CD1c-positive myeloid dendritic cell (primary cell): ENCODE measurements at regions not wholly inside any gene's neighbourhood (a gene's known extent, or its start where the extent isn't known, plus 50 kb on each side); places are given as distances from the start of the nearest gene placed in this dataset.
A peak's percentile ranks its signal among the peaks of the same experiment; 100 is the strongest.
"Not testable (repeated sequence)": the region's sequence is repeated elsewhere in the genome, so short reads cannot be mapped to it uniquely, and the experiment has no call there.

Experiments
- DNase-seq: peaks from one replicate; pipeline ENCODE4 v3.0.0-alpha.2; 2016; ENCODE audit errors: extremely low spot score

DNA sequence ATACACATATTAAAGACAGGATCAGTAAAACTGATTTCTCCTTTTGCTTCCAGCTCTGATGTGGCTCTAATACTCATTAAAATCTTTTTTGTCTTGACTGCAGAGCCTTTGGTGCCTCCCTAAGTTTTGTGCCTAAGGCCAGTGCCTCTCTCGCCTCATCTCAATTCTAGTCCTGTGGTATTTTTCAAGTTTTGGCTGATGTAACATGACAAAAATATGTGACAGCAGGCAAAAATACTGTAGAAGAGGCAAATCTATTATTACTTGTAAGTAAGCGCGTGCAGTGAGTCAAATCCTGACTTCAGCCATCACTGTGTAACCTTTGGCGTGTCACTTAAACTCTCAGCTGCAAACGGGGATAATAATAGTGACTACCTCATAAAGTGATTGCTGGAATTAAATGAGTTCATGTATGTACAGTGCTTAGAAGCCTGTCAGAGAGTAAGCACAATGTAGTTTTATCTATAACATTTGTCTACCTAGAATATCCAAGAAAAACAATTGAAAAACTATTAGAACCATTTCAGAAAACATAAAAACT lies 74.0 kb downstream of the MAB21L3 start:
- no peak for DNase-seq

DNA sequence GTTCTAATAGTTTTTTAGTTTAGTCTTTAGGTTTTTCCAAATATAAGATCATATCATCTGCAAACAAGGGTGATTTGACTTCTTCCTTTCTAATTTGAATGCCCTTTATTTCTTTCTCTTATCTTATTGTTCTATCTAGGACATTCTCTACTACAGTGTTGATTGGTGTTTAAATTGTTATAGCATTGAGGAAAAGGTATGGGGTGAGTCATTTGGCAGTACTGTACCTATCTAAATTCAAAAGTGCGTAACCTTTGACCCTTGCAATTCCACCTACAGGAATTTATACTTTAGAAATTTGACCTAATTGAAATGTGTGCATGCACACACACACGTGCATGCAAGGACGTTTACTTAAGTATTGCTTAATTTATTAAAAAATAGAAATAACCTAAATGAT lies 78.3 kb downstream of the MAB21L3 start:
- DNase-seq: no peak

DNA sequence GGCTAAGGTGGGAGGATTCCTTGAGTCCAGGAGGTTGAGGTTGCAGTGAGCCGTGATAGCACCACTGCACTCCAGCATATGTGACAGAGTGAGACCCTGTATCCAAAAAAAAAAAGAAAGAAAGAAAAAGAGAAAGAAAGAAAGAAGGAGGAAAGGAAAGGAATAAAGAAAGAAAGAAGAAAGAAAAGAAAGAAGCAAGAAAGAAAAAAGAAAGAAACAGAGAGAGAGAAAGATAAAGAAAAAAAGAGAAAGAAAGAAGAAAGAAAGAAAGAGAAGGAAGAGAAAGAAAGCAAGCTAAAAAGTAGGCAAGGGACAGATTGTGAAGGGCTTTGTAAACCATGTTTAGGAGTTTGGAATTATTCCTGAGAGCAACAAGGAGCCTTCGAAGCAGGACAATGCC lies 80.1 kb downstream of the MAB21L3 start:
- no peak for DNase-seq

DNA sequence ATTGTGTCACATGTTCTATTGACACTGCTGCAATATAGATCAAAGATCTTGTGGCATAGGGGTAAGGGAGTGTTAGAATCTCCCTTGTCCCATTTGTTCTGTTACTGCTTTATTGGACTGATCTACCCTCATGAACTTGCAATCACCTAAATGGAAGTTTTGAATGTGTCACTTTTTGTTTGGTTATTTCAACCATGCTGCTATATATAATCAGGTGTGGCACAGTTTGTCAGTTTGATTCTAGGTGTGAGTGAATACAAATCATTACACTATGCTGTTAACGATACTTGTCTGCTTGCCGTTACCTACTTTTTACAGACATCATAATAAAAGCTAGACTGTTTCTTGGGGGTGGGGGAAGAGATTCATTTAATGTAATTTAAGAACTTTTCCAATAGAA lies 82.6 kb downstream of the MAB21L3 start:
- no peak for DNase-seq

DNA sequence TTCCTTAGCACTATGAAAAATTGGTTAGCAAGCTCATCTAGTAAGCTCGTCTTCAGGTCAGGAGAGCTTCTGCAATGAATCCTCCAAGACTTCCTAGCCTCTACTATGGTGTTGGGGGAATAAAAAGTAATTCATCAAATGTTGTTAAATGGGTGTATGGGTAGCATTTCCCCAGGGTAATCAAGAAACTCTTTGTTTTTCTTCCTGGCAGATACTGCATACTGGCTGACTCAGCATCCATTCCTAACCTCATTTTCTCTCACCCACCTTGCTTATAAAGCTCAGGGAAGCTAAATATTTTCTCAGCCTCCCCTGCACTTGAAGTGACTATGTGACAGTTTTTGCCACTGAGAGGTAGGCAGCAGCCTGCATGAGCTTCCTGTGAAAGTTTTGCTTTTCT lies 83.4 kb downstream of the MAB21L3 start:
- no peak for DNase-seq

DNA sequence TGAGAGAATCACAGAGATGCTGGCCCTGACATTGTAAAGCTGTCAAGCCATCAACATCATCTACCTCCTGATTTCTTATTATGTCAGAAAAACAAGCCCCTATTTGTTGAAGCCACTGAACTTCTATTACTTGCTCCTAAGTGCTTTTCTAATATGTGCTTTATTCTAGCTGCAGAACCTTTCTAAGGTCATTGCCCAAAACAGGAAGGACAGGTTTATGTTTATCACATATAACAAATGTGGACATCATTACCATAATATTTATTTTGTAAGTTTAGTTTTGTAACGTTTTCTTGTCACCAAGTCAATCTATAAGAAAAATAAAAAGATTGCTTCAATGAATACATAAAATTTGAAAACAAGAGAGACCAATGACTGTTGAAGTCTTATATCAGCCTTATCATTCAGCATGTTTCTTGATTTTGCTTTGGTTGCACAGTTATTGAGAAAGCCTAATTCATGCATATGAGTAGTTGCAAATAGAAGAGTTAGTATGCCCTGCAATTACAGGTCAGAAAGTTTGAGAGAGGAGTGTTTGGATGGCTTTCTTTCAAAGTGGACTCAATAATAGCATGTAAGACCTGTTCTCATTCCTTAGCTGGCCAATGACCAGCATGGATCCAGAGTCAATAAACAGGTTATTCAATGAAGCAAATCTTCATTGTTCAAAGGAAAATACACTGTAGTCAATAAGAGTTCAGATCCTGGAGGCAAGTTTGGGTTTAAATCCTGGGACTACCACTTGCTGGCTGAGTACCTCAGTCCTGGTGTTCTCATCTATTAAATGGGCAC lies 84.1 kb downstream of the MAB21L3 start:
- no peak for DNase-seq

DNA sequence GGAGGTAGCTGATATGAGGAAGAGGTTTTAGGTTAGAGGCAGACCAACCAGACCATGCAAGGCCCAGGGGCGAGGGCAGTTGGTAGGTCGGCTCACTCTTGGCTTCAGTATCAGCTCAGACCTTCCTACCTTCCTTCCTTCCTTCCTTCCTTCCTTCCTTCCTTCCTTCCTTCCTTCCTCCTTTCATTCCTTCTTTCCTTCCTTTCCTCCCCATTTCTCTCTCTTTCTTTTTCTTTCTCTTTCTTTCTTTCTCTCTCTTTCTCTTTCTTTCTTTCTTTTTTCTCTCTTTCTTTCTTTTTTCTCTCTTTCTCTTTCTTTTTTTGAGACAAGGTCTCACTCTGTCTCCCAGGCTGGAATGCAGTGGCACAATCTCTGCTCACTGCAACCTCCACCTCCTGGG lies 89.1 kb downstream of the MAB21L3 start:
- DNase-seq: not testable (repeated sequence)

DNA sequence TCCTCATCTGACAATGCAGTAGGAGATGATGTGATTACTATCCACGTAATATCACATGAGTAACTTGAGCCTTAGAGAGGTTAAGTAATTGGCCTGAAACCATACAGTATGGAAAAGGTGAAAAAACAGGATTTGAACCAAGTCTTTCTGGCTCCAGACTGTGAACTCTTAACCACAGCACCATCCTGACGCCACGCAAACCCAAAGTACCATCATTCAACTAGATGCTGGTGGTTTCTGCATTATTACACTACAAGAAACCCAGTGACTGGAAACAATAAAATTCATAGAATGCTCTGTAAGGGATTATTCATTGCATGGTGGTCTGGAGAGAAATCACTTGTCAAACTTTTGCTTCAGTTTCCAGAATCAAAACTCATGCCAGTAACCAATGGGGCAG lies 90.7 kb downstream of the MAB21L3 start:
- DNase-seq: no peak

DNA sequence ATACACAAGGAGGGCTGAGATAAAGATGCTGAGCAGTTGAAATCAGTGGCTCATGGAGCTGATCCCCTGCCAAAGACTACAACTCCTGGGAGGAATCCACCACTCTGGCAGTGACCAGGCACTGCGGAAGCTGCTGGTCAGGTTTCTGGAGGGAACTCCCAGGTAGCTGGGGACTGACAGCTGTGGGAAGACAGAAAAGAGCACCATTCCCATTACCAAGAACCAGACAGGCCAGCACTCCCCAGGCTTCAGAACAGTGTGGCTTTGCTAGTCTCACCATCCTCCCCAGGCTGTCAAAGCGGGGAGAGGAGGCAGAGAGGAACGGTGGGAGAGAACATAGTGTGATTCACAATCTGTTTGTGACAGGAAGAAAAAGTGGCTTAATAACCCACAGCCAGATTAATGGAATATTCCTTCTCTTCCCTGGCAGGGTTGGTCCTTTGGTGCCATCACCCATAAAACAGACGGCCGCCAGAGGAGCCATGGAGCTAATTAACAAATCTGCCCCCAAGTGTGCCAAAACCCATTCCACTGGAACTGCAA lies 92.1 kb downstream of the MAB21L3 start:
- DNase-seq: no peak

DNA sequence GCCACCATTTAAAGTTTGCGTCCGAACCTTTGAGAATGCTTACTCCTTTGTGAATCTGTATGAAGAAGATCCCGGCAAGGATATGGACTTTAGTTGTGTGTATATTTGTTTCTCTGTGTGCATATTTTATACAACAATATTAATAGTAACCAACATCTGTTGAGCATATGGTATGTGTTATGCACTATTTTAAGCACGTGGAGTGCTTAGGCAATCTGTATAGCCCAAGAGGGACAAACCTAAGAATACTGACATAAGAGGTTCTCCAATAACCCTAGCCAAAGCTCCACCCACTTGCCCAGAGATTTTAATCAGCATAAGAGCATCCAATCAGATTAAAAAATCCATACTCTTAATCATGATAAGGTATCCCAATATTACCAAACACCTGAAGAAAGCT lies 92.7 kb downstream of the MAB21L3 start:
- DNase-seq: no peak

DNA sequence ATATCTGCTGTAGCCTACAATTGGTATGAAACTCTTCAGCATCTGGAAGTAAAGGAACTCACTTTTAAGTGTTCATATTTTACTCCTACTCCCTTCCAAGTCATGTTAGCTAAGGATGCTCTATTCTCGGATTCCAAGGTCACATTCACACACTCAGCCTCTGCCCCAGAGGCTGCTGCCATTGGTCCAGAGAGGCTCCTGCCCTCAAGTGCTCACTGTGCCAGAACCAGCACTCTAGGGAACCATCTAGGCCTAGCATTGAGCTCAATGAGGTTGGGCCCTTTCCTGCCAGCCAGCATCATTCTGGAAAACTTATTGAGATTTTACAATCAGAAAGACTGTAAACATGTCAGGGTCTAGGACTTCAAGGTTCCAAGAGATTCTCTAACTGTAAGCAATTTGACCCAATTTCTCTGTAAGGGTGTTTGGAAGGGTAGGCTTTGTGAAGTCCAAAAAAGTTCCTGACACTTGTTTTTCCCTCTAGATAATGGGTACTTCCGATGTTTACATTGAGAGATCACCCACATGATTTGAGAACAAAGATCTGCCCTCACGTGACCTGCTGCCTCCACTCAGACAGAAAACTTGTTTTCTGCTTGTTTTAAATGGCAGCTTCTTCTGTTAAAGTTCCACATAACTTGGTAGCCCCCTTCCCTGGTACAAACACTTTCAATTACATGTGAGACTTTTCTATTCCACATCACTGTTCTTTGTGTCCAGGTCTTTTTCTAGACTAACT lies 94.9 kb downstream of the MAB21L3 start:
- no peak for DNase-seq

DNA sequence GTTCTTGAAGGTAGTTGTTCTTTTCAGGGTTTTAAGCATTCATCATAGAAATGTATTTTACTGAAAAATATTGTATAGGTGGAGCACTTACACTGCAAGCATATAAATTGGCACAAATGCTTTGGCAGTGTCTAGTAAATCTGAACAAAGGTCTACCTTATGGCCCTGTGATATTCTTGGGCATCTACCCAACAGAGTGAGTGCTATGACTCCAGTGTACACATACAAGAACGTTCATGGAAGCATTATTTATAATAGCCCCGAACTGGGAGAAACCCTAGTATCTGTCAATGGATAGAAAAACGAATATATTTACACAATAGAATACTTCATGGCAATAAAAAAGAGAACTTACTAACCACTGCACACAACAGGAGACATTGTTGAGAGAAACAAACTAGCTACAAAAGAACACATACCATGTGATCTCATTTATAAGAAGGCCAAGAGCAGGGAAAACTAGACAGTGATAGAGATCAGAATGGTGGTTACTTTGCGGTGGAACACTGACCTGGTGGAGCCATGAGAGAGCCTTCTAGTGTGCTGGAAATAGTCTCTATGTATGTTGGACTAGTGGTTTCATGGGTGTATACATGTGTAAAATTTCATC lies 96.0 kb downstream of the MAB21L3 start:
- no peak for DNase-seq

DNA sequence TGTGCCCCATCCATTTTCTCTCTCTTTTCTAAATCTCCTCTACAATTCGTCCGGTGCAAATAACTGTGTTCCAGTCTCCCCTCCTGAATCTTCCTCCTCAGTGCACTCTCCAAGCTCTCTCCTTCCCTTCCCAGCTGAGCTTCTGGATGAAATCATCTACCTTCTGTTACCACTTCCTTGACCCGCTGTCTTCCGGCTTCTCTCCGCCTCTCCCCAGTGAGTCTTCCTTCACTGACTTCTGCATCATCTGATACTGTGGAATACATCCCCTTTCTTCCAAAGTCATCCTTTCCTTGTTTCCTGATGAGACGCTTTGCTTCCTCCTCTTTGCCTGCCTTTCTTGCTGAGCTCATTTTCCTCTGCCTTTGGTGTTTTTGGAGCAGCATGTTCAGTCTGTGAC lies 96.9 kb downstream of the MAB21L3 start:
- DNase-seq: no peak

DNA sequence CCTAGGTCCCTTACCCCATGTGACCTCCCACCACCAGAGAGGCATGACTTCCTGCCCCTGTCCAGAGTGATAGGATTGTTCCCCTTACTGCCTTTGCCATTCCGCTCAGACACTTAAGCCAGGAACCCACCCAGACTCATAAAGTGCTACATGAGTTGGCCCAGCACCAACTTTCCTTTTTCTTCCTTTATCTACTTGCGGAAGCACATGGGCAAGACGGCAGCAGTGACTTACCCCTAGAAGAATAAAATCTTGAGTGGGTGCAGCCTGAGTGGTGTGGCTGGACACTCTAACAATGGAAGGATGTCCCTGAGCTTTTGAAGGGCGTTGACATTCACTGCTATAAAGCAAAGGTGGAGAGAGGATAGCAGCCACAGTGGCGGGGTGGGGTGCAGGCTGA lies 100.1 kb downstream of the MAB21L3 start:
- no peak for DNase-seq

DNA sequence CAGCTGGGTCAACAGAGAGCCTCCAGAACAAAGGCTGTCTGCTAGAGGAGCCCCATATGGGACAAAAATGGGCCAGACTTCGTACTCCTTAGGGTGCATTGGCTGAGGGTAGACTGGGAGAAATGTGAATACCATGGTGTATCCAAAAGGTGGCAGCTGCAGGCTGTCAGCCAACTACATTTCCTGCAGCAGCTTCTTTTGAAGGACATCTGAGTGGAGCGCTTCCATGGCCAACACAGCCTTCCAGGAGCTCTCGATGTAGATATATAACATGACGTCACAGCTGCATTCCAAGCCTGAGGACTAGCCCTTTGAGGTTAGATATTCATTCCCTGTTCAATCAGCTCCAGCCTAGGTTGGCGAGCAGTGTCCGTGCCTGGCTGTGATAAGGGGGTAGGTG lies 107.7 kb downstream of the MAB21L3 start:
- DNase-seq: no peak

DNA sequence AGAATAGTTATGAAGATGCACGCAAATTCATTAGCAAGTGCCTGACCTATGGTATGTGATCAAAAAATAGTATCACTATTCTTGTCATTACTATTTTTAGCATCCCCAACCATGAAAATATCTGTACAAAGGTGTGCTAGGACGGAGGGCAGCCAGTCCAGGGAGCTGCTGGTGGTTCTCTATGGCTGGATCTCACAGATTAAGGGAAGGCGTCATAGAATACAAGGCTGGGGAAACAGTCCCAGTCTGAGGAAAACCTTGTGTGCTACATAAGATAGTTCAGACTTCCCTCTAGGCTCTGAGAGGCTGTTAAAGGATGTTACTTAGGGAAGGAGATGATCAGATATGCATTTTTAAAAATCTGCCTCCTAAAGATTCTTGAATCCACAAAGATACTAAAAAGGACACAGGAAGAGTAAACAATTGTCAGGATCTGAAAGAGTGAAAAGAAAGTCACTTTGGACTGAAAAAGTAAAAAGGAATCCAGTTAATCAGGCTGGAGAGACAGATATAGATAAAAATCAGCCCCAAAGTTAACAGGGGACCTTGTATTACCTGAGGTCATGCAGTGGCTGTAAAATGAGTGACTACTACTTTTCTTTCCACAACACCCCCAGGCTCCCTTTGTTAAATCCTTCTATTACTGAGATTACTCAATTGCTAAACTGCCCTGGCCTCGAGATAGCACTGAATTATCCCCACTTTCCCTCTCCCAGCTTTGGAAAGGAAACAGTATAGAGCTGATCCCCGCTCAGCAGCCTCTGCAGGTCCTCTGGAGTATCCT lies 108.6 kb downstream of the MAB21L3 start:
- no peak for DNase-seq

DNA sequence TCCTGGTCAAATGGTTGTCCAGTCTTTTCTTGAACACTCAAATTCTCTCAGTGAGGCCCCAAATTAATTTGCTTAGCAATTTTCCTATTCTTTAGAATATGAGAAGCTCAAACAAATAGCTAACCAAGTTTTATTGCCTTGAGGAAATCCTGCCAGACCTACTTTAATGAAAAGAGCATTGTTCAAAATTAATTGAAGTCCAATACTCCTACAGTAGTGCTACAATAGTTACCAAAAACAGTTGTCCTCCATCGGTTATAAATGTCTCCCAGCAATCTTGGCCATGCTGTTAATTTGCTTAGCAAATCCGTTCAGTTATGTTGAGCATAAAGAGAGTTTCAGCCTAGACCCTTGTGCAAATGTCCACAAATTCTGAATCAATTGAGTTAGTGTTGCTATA lies 112.9 kb downstream of the MAB21L3 start:
- DNase-seq: no peak

DNA sequence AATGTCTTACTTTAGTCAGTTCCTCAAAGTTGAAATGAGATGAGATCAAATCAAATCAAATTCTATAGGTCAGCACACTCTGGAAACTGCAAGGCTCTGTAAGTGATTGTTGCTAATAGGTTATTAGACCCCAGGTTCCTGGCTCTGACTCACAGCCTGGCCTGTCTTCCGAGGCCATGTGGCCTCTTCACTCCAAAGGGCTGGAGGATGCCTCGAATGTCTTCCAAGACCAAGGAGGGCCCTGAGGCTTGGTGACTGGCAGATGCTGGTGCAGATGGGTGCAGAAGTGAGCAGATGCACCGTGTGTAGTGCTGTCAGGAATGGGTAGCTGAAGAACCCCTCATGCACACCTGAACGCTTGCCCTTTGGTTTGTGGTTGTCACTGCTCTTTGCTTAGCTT lies 113.4 kb downstream of the MAB21L3 start:
- no peak for DNase-seq

DNA sequence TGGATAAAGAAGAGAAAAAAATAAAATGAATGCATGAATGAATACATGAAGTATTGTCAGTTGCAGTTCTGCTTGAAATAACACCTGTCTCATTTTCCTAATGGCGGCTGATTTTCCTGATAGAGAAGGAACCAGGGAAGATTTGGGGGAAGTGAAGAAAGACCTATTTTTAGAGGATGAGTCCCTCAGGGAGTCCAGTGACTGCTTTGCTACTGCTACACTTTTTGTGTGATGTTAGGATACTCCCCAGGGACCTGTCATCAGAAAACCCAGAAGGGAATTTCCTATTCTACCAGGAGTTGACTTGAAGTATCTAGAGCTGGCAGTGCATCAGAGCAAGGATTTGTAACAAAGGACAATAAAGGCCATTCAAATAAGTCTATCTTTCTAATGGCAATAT lies 114.8 kb downstream of the MAB21L3 start:
- DNase-seq: no peak

DNA sequence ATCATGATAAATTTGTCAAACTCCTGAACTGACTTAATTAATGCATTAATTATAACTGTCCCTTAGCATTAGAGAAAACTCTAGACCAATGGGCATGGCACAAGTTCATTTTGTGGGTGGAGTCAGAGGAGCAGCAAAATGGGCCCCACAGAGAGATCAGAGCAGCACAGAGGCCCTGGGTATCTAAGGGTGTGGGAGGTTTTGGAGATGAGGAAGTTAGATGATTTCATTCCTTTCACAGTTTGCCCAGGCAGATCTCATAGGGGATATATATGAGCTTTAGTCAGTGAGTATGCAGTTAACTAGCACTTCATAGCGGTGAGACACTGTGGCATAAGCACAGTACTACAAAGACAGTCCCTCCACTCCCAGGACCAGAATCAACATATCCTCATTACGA lies 117.3 kb downstream of the MAB21L3 start:
- DNase-seq: peak; percentile 5

DNA sequence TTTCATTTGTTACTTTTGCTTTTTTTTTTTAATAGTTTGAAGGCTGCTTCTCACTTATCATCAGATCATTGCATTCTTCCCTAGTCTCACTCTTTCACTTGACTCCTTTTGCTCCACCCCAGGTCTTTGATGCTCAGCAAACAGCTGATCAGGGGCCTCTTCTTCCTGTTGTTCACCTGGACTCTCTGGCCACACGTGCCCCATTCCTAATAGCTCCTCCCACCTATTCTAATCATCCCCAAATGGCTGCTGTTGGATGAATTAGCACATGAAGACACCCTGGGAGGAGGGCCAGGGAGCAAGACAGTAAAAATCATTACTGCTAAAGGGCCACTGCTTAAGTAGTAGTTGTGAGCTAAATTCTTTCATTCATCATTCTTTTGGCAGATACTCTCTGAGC lies 119.5 kb downstream of the MAB21L3 start:
- DNase-seq: no peak

DNA sequence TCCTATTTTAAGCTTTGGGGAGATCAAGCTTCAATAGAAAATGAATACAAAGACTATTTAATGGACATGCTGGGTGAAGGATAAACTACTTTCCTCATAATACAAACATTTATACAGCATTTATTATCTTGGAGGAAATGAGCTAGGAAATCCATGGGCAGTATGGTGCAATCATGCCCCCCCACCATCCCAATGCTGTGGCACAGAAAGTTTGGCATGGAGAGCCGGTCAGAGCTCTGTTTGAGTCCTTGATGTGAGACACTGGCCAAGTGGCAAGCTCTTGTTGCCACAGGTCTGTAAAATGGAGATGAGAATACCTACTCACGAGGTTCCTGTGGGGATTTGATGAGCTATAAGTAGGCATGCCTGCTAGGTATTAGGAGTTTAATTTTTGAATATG lies 120.6 kb downstream of the MAB21L3 start:
- DNase-seq: no peak
